ENCODE measurements at regions not wholly inside any gene's neighbourhood (a gene's known extent, or its start where the extent isn't known, plus 50 kb on each side); places are given as distances from the start of the nearest gene placed in this dataset.

DNA sequence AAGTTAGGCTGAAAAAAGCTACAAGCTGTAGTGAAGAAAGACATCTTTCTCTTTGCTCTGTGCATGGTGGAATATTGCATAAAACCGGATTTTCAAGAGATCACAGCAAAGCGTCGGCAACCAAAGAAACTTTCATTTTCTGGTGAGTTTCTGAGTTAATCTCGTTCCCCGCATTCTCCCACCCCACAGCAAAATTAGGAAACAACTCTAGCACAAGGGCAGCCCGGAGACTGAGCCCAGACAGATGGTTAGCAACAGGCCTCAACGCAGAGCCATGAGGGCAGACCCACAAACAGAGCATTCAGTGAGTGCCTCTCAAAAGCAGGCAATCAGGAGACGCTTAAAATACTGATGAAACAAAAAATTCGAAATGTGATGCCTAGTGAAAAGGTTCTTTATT lies 396.1 kb upstream of the KLF6 start:
- TF ChIP-seq SRSF7 (optimal IDR thresholded peaks at IDR 0.05; ENCODE audit: low read depth, low read length) (no peak), FIP1L1 (IDR thresholded peaks at IDR 0.05; ENCODE audit: low read depth, low read length, poor library complexity, severe bottlenecking) (no peak), PHF8 (IDR thresholded peaks at IDR 0.05; ENCODE audit: borderline replicate concordance, low read length) (no peak), ZNF274 (IDR thresholded peaks at IDR 0.05; ENCODE audit: borderline replicate concordance, low read depth, low read length) (no peak), HNRNPLL (IDR thresholded peaks at IDR 0.05; ENCODE audit: low read depth, low read length, poor library complexity, severe bottlenecking) (no peak), GABPA (tag; conservative IDR thresholded peaks at IDR 0.05; ENCODE audit: low read depth) (no peak), MTA1 (IDR thresholded peaks at IDR 0.05; ENCODE audit: borderline replicate concordance) (no peak), FOXM1 (IDR thresholded peaks at IDR 0.05; ENCODE audit: low read depth) (no peak), FOXM1 (CRISPR knock-in tag; IDR thresholded peaks at IDR 0.05; ENCODE audit: low read depth) (no peak), EP300 (IDR thresholded peaks at IDR 0.05; ENCODE audit: low read length) (no peak), CUX1 (CRISPR knock-in tag; IDR thresholded peaks at IDR 0.05) (no peak)
- TF ChIP-seq, protein P1, sequence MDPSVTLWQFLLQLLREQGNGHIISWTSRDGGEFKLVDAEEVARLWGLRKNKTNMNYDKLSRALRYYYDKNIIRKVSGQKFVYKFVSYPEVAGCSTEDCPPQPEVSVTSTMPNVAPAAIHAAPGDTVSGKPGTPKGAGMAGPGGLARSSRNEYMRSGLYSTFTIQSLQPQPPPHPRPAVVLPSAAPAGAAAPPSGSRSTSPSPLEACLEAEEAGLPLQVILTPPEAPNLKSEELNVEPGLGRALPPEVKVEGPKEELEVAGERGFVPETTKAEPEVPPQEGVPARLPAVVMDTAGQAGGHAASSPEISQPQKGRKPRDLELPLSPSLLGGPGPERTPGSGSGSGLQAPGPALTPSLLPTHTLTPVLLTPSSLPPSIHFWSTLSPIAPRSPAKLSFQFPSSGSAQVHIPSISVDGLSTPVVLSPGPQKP (CRISPR knock-in tag; IDR thresholded peaks at IDR 0.05) = no peak
- TF ChIP-seq, protein P2, sequence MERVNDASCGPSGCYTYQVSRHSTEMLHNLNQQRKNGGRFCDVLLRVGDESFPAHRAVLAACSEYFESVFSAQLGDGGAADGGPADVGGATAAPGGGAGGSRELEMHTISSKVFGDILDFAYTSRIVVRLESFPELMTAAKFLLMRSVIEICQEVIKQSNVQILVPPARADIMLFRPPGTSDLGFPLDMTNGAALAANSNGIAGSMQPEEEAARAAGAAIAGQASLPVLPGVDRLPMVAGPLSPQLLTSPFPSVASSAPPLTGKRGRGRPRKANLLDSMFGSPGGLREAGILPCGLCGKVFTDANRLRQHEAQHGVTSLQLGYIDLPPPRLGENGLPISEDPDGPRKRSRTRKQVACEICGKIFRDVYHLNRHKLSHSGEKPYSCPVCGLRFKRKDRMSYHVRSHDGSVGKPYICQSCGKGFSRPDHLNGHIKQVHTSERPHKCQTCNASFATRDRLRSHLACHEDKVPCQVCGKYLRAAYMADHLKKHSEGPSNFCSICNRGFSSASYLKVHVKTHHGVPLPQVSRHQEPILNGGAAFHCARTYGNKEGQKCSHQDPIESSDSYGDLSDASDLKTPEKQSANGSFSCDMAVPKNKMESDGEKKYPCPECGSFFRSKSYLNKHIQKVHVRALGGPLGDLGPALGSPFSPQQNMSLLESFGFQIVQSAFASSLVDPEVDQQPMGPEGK (CRISPR knock-in tag; IDR thresholded peaks at IDR 0.05; ENCODE audit: borderline replicate concordance) = no peak
- TF ChIP-seq, protein P3, sequence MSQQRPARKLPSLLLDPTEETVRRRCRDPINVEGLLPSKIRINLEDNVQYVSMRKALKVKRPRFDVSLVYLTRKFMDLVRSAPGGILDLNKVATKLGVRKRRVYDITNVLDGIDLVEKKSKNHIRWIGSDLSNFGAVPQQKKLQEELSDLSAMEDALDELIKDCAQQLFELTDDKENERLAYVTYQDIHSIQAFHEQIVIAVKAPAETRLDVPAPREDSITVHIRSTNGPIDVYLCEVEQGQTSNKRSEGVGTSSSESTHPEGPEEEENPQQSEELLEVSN (IDR thresholded peaks at IDR 0.05; ENCODE audit: borderline replicate concordance in 1 of 2, extremely low read depth in 1 of 2, insufficient read depth in 1 of 2, insufficient read length in 1 of 2, low read depth in 1 of 2, low read length in 1 of 2, poor library complexity in 1 of 2, severe bottlenecking in 1 of 2) = no peak
- TF ChIP-seq, protein P4, sequence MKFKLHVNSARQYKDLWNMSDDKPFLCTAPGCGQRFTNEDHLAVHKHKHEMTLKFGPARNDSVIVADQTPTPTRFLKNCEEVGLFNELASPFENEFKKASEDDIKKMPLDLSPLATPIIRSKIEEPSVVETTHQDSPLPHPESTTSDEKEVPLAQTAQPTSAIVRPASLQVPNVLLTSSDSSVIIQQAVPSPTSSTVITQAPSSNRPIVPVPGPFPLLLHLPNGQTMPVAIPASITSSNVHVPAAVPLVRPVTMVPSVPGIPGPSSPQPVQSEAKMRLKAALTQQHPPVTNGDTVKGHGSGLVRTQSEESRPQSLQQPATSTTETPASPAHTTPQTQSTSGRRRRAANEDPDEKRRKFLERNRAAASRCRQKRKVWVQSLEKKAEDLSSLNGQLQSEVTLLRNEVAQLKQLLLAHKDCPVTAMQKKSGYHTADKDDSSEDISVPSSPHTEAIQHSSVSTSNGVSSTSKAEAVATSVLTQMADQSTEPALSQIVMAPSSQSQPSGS (CRISPR knock-in tag; IDR thresholded peaks at IDR 0.05) = no peak

Data from K562 (cell line).